Endothelial cell of umbilical vein (primary cell): ENCODE measurements at regions not wholly inside any gene's neighbourhood (a gene's known extent, or its start where the extent isn't known, plus 50 kb on each side); places are given as distances from the start of the nearest gene placed in this dataset.

Experiments used
- BruUV-seq: library from RNA; stranded (reverse); fragments of 400-500 nt; replicated peaks from 2 replicates; lab custom pipeline; 2021; lab: Mats Ljungman, UMichigan
- CTCF ChIA-PET: fragments of 300-600, 350-600 bp; sonication (Branson Sonifier 250); formaldehyde crosslinking; loops from one replicate; lab custom pipeline; 2021; ENCODE audit warnings: antibody characterized with exemption, inconsistent platforms; lab: Charles Lee
- POLR2A ChIA-PET: fragments of 300-600, 350-600 bp; sonication (Branson Sonifier 250); formaldehyde crosslinking; loops from one replicate; lab custom pipeline; 2021; ENCODE audit warnings: antibody characterized with exemption, inconsistent platforms; lab: Charles Lee
- DNase-seq: peaks from one replicate; pipeline ENCODE4 v3.0.0-alpha.2; 2011; ENCODE audit warnings: low read depth, low spot score
- FAIRE-seq: peaks from 2 replicates; lab custom pipeline; 2011; peaks lifted over from hg19 to GRCh38; lab: Jason Lieb, UNC
- H2AFZ ChIP-seq: 2 replicates; pipeline ENCODE4 v1.6.0; 2012; ENCODE audit warnings: low read depth, low read length, control low read depth, inconsistent platforms
- H3K27ac ChIP-seq: 2 replicates; pipeline ENCODE4 v1.5.1; 2011; ENCODE audit warnings: low read depth, mild to moderate bottlenecking, control low read depth, low read length, moderate library complexity; ENCODE audit not compliant: insufficient read depth
- H3K27me3 ChIP-seq, 2 experiments: 2 replicates each; pipeline versions ENCODE4 v1.6.0 to v1.6.1; 2011; ENCODE audit warnings: low read length in 2 of 2, mixed read lengths in 1 of 2; ENCODE audit not compliant: control insufficient read depth in 2 of 2, insufficient read depth in 2 of 2
- H3K36me3 ChIP-seq, 2 experiments: 2 replicates in 1 of 2; 3 replicates in 1 of 2; pipeline ENCODE4 v1.5.1; 2011; ENCODE audit warnings: low read length in 2 of 2, mild to moderate bottlenecking in 1 of 2, moderate library complexity in 1 of 2; ENCODE audit not compliant: control insufficient read depth in 2 of 2, insufficient read depth in 2 of 2; ENCODE audit errors: extremely low read depth in 1 of 2
- H3K4me1 ChIP-seq: 3 replicates; pipeline ENCODE4 v1.5.1; 2011; ENCODE audit warnings: mild to moderate bottlenecking, low read length; ENCODE audit not compliant: control insufficient read depth, insufficient read depth; ENCODE audit errors: extremely low read depth
- H3K4me2 ChIP-seq: 2 replicates; pipeline ENCODE4 v1.6.1; 2011; ENCODE audit warnings: low read length, control low read depth, mixed read lengths; ENCODE audit not compliant: insufficient read depth
- H3K4me3 ChIP-seq, 3 experiments: fragments of 200-600 bp in 1 of 3; sonication (generic), shearing (Covaris generic) in 1 of 3; replicated peaks in 1 of 3; 2 replicates each; pipeline ENCODE4 v1.5.1; 2011 to 2016; ENCODE audit warnings: control low read depth in 3 of 3, low read length in 3 of 3, mild to moderate bottlenecking in 2 of 3, inconsistent platforms in 1 of 3, low read depth in 1 of 3, moderate library complexity in 1 of 3; ENCODE audit not compliant: insufficient read depth in 1 of 3
- H3K79me2 ChIP-seq: 2 replicates; pipeline ENCODE4 v1.6.0; 2012; ENCODE audit warnings: low read length, inconsistent platforms; ENCODE audit not compliant: control insufficient read depth, insufficient read depth
- H3K9ac ChIP-seq: replicated peaks from 2 replicates; pipeline ENCODE3; 2011; ENCODE audit warnings: low read length, control low read depth; ENCODE audit not compliant: insufficient read depth; ENCODE audit errors: extremely low read depth
- H3K9me1 ChIP-seq: replicated peaks from 3 replicates; pipeline ENCODE4 v1.6.0; 2011; ENCODE audit warnings: mild to moderate bottlenecking, low read length; ENCODE audit not compliant: control insufficient read depth, insufficient read depth; ENCODE audit errors: extremely low read depth
- H3K9me3 ChIP-seq: replicated peaks from 2 replicates; pipeline ENCODE4 v1.5.1; 2012; ENCODE audit warnings: low read length, inconsistent platforms; ENCODE audit not compliant: control insufficient read depth, insufficient read depth
- H4K20me1 ChIP-seq: replicated peaks from 2 replicates; pipeline ENCODE3; 2011; ENCODE audit warnings: mild to moderate bottlenecking, low read length; ENCODE audit not compliant: control insufficient read depth, insufficient read depth; ENCODE audit errors: extremely low read depth
- EZH2 ChIP-seq: IDR thresholded peaks from 2 replicates; pipeline ENCODE4 v1.6.1; 2012; ENCODE audit warnings: borderline replicate concordance, low read depth, mild to moderate bottlenecking, moderate library complexity, low read length, inconsistent platforms; ENCODE audit not compliant: severe bottlenecking
- FOS ChIP-seq: IDR thresholded peaks from 2 replicates; pipeline ENCODE4 v1.6.1; 2011; ENCODE audit warnings: mild to moderate bottlenecking, low read length, moderate library complexity, borderline replicate concordance; ENCODE audit not compliant: insufficient read depth
- GATA2 ChIP-seq: IDR thresholded peaks from 2 replicates; pipeline ENCODE4 v1.7.0; 2011; ENCODE audit warnings: low read depth, mild to moderate bottlenecking, moderate library complexity, mixed read lengths, low read length; ENCODE audit not compliant: insufficient read length, insufficient read depth
- JUN ChIP-seq: IDR thresholded peaks from 2 replicates; pipeline ENCODE4 v1.6.1; 2011; ENCODE audit warnings: borderline replicate concordance, low read depth; ENCODE audit not compliant: insufficient read length, insufficient read depth
- MYC ChIP-seq: IDR thresholded peaks from one replicate; pipeline ENCODE4 v1.6.1; 2011; ENCODE audit warnings: mild to moderate bottlenecking, low read depth, low read length
- POLR2A ChIP-seq: IDR thresholded peaks from 2 replicates; pipeline ENCODE4 v1.6.1; 2012; ENCODE audit warnings: low read depth, mild to moderate bottlenecking, control low read depth, low read length
- POLR2AphosphoS5 ChIP-seq: IDR thresholded peaks from 2 replicates; pipeline ENCODE4 v1.6.1; 2012; ENCODE audit warnings: low read depth, mild to moderate bottlenecking, control low read depth, low read length, moderate library complexity; ENCODE audit not compliant: insufficient read depth
- dilution Hi-C: fragments of 300-500 bp; cut with MboI; formaldehyde crosslinking; loops from one replicate; pipeline ENCODE4 v1.15.0; 2019; ENCODE audit warnings: low sequenced_read_pairs; ENCODE audit not compliant: extremely low pct_ligation_motif_present
- intact Hi-C: fragments of 100-400 bp; cut with micrococcal nuclease; formaldehyde crosslinking; loops from one replicate; pipeline ENCODE4 v1.10.0; 2022
- TF ChIP-seq, protein P1 (sequence below): IDR thresholded peaks from 2 replicates; pipeline ENCODE4 v1.6.1; 2011; ENCODE audit not compliant: insufficient read depth, insufficient read length
- TF ChIP-seq, protein P2 (sequence below), 2 donors: IDR thresholded peaks; 1 replicate in 1 of 2; 2 replicates in 1 of 2; pipeline ENCODE4 v1.5.1; 2011; ENCODE audit warnings: low read length in 2 of 2, mild to moderate bottlenecking in 2 of 2, moderate library complexity in 2 of 2, control low read depth in 1 of 2, inconsistent platforms in 1 of 2, low read depth in 1 of 2; ENCODE audit not compliant: insufficient read depth in 1 of 2; ENCODE audit errors: extremely low read depth in 1 of 2

DNA sequence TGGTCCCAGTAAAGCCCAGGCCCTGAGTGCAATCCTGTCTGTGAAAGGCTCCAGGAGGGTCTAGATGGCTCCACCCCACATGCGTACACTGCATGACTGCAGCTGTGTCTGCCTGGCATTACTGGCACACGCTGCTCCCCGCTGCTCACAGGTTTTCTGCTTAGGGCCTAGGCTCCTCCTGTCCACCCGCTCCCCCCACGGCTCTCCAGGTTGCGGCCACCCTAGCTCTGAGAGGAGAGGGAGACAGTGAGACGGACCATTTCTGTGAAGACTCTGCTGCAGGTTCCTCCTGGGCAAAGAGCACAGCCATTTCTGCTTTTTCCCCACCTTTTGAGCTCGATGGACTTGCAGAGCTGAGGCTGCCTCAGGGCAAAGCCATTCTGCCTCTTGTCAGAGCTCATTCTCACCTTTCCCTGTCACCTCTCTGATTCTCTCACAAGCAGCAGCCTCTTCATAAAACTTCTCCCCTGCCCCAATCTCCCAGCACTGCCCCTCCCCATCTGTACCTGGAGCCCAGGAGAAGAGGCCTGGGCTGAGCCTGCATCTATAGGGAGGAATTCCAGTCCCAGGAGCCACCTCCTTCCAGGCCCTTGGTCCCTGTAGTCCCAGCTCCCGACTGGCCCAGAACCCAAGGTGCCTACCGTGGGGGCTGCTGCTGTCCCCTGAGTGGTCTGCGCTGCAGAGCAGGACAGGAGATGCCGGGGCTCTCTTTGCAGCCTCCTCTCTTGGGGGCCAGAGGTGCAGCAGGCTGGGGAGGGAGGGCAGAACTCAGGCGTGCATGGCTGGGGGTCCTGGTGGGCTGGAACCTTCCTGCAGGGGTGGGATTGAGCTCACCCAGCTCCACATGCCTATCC is 433.7 kb upstream of the B3GAT1 start:
- dilution Hi-C loops (no loop called here), intact Hi-C loops (no loop called here)
- H3K79me2 ChIP-seq, result no peaks in the 10 kb centered on the region
- no peak overlapping the region for H2AFZ ChIP-seq
- no peaks in the 10 kb centered on the region for H4K20me1 ChIP-seq
- TF ChIP-seq, protein P1, sequence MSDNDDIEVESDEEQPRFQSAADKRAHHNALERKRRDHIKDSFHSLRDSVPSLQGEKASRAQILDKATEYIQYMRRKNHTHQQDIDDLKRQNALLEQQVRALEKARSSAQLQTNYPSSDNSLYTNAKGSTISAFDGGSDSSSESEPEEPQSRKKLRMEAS, result no peak
- no peak for TF ChIP-seq EZH2
- H3K27ac ChIP-seq, result no peak overlapping the region
- no peak overlapping the region for H3K4me2 ChIP-seq
- CTCF ChIA-PET, result interaction anchor here (1.5 kb wide), 1 partner anchor 23 kb away, joined by 5 read pairs; no protein-coding TSS in a partner anchor
- no peak overlapping the region for H3K9ac ChIP-seq
- no peaks in the 10 kb centered on the region for H3K4me1 ChIP-seq
- no TSS peak for BruUV-seq
- no peaks in the 10 kb centered on the region for H3K9me1 ChIP-seq
- no peak for FAIRE-seq
- DNase-seq, result no peak
- H3K9me3 ChIP-seq, result no peaks in the 10 kb centered on the region
- H3K27me3 ChIP-seq, result no peaks in the 10 kb centered on the region
- no peak overlapping the region for H3K4me3 ChIP-seq
- POLR2A ChIA-PET, result no interaction called here
- no peaks in the 10 kb centered on the region for H3K36me3 ChIP-seq

DNA sequence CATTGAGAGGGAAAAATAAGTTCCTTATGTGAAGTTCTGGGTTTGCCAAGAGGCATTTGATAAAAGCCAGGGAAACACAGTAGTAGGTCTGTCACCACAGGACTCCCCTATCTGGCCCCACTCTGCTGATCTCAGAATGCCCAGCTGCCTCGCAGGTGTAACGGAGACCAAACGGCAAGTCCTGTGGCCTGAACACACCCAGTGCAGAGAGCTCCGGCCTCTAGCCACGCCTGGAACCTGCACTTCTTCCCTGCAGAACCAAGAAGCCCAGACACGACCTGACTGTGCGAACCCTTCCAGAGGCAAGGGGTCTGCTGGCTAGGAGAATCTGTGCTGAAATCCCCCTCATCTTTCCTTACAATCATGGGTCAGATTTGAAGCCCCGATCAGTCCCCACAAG is 432.8 kb upstream of the B3GAT1 start:
- no peaks in the 10 kb centered on the region for H3K4me1 ChIP-seq
- no peaks in the 10 kb centered on the region for H4K20me1 ChIP-seq
- DNase-seq, result no peak
- no TSS peak for BruUV-seq
- H3K36me3 ChIP-seq, result no peaks in the 10 kb centered on the region
- TF ChIP-seq MYC (no peak), FOS (no peak), POLR2AphosphoS5 (no peak), EZH2 (no peak), GATA2 (no peak), POLR2A (no peak), JUN (no peak)
- TF ChIP-seq, protein P2, sequence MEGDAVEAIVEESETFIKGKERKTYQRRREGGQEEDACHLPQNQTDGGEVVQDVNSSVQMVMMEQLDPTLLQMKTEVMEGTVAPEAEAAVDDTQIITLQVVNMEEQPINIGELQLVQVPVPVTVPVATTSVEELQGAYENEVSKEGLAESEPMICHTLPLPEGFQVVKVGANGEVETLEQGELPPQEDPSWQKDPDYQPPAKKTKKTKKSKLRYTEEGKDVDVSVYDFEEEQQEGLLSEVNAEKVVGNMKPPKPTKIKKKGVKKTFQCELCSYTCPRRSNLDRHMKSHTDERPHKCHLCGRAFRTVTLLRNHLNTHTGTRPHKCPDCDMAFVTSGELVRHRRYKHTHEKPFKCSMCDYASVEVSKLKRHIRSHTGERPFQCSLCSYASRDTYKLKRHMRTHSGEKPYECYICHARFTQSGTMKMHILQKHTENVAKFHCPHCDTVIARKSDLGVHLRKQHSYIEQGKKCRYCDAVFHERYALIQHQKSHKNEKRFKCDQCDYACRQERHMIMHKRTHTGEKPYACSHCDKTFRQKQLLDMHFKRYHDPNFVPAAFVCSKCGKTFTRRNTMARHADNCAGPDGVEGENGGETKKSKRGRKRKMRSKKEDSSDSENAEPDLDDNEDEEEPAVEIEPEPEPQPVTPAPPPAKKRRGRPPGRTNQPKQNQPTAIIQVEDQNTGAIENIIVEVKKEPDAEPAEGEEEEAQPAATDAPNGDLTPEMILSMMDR (IDR thresholded peaks at IDR 0.05; ENCODE audit: extremely low read depth in 1 of 2, insufficient read depth in 1 of 2, low read depth in 1 of 2, low read length in 2 of 2), result no peak
- TF ChIP-seq, protein P1, result no peak
- H3K9ac ChIP-seq, result no peak overlapping the region
- no peaks in the 10 kb centered on the region for H3K79me2 ChIP-seq
- no peak overlapping the region for H3K27ac ChIP-seq
- dilution Hi-C loops (no loop called here), intact Hi-C loops (no loop called here)
- FAIRE-seq, result no peak
- no peaks in the 10 kb centered on the region for H3K9me1 ChIP-seq
- ChIA-PET POLR2A (no interaction called here), CTCF (interaction anchor here (1.5 kb wide), 1 partner anchor 24 kb away, joined by 5 read pairs; no protein-coding TSS in a partner anchor)
- H3K4me2 ChIP-seq, result no peak overlapping the region
- no peak overlapping the region for H3K4me3 ChIP-seq
- no peaks in the 10 kb centered on the region for H3K27me3 ChIP-seq
- H2AFZ ChIP-seq, result no peak overlapping the region
- no peaks in the 10 kb centered on the region for H3K9me3 ChIP-seq
